NCI-H2107 treated with DMSO at 0.1 percent for 48 hours (cell line): ENCODE measurements at regions not wholly inside any gene's neighbourhood (a gene's known extent, or its start where the extent isn't known, plus 50 kb on each side); places are given as distances from the start of the nearest gene placed in this dataset.
"Not testable (repeated sequence)": the region's sequence is repeated elsewhere in the genome, so short reads cannot be mapped to it uniquely, and the experiment has no call there.

ENCODE experiments used
- DNase-seq: peaks from one replicate; lab custom pipeline; 2025; ENCODE audit not compliant: unreplicated experiment; lab: John Stamatoyannopoulos, UW

GRCh38 chr22:47401976-47402770 is 639.7 kb downstream of the TBC1D22A start:
- no peak for DNase-seq

GRCh38 chr22:47401592-47401898 is 639.1 kb downstream of the TBC1D22A start:
- no peak for DNase-seq

- no peak for DNase-seq
These were observed 638.5 kb downstream of the TBC1D22A start for GRCh38 chr22:47400701-47401591.

GRCh38 chr22:47400131-47400530 is 637.7 kb downstream of the TBC1D22A start:
- DNase-seq = not testable (repeated sequence)

GRCh38 chr22:47398921-47399790 is 636.7 kb downstream of the TBC1D22A start:
- no peak for DNase-seq

GRCh38 chr22:47398491-47398890 is 636.0 kb downstream of the TBC1D22A start:
- no peak for DNase-seq

GRCh38 chr22:47397673-47398072 is 635.2 kb downstream of the TBC1D22A start:
- no peak for DNase-seq

- no peak for DNase-seq
These were observed 634.1 kb downstream of the TBC1D22A start for GRCh38 chr22:47396515-47396914.

GRCh38 chr22:47396105-47396504 is 633.7 kb downstream of the TBC1D22A start:
- no peak for DNase-seq

- DNase-seq = no peak
These were observed 633.0 kb downstream of the TBC1D22A start for GRCh38 chr22:47395481-47395880.

GRCh38 chr22:47394504-47395440 is 632.3 kb downstream of the TBC1D22A start:
- DNase-seq = no peak

- no peak for DNase-seq
These were observed 630.7 kb downstream of the TBC1D22A start for GRCh38 chr22:47393191-47393590.

GRCh38 chr22:47392729-47393128 is 630.3 kb downstream of the TBC1D22A start:
- DNase-seq = no peak

GRCh38 chr22:47392054-47392347 is 629.6 kb downstream of the TBC1D22A start:
- no peak for DNase-seq

- DNase-seq = no peak
These were observed 629.0 kb downstream of the TBC1D22A start for GRCh38 chr22:47391169-47392053.

- DNase-seq = no peak
These were observed 627.8 kb downstream of the TBC1D22A start for GRCh38 chr22:47390026-47390970.

- no peak for DNase-seq
These were observed 626.8 kb downstream of the TBC1D22A start for GRCh38 chr22:47389201-47389600.

- DNase-seq = no peak
These were observed 626.3 kb downstream of the TBC1D22A start for GRCh38 chr22:47388778-47389177.
